ENCODE measurements at regions not wholly inside any gene's neighbourhood (a gene's known extent, or its start where the extent isn't known, plus 50 kb on each side); places are given as distances from the start of the nearest gene placed in this dataset.
"Not testable (repeated sequence)": the region's sequence is repeated elsewhere in the genome, so short reads cannot be mapped to it uniquely, and the experiment has no call there.

GRCh38 chr4:27685947-27686346, 825.3 kb downstream of the STIM2 start:
- no peak for TF ChIP-seq CTCF (conservative IDR thresholded peaks at IDR 0.05; ENCODE audit: low read depth, low read length)

GRCh38 chr4:27692158-27692557, 831.5 kb downstream of the STIM2 start:
- TF ChIP-seq CTCF (conservative IDR thresholded peaks at IDR 0.05; ENCODE audit: low read depth, low read length) = peak; percentile 59
- no peak overlapping the region for H3K4me3 ChIP-seq (ENCODE audit: low read depth, low read length)
- peak; percentile 63 for DNase-seq (ENCODE audit: low read depth)

More at GRCh38 chr4:27685947-27686346, 825.3 kb downstream of the STIM2 start:
- no peak for DNase-seq (ENCODE audit: low read depth)
- no peak overlapping the region for H3K4me3 ChIP-seq (ENCODE audit: low read depth, low read length)

GRCh38 chr4:27692868-27693634, 832.4 kb downstream of the STIM2 start:
- DNase-seq (ENCODE audit: low read depth) = no peak
- H3K4me3 ChIP-seq (ENCODE audit: low read depth, low read length) = no peak overlapping the region
- no peak for TF ChIP-seq CTCF (conservative IDR thresholded peaks at IDR 0.05; ENCODE audit: low read depth, low read length)

GRCh38 chr4:27696257-27696656, 835.6 kb downstream of the STIM2 start:
- not testable (repeated sequence) for H3K4me3 ChIP-seq (ENCODE audit: low read depth, low read length); DNase-seq (ENCODE audit: low read depth)

- peak; percentile 22 for DNase-seq (ENCODE audit: low read depth)
- no peak for TF ChIP-seq CTCF (conservative IDR thresholded peaks at IDR 0.05; ENCODE audit: low read depth, low read length)
- H3K4me3 ChIP-seq (ENCODE audit: low read depth, low read length) = no peak overlapping the region
These were observed 841.0 kb downstream of the STIM2 start for GRCh38 chr4:27701606-27702005.

- peak; percentile 12 for DNase-seq (ENCODE audit: low read depth)
- TF ChIP-seq CTCF (conservative IDR thresholded peaks at IDR 0.05; ENCODE audit: low read depth, low read length) = peak; percentile 27
These were observed 842.2 kb downstream of the STIM2 start for GRCh38 chr4:27702730-27703431.

GRCh38 chr4:27703771-27704170, 843.1 kb downstream of the STIM2 start:
- no peak overlapping the region for H3K4me3 ChIP-seq (ENCODE audit: low read depth, low read length)
- no peak for TF ChIP-seq CTCF (conservative IDR thresholded peaks at IDR 0.05; ENCODE audit: low read depth, low read length)
- no peak for DNase-seq (ENCODE audit: low read depth)

More at GRCh38 chr4:27702730-27703431, 842.2 kb downstream of the STIM2 start:
- H3K4me3 ChIP-seq (ENCODE audit: low read depth, low read length) = no peak overlapping the region
